Calu3 (cell line): ENCODE measurements at regions not wholly inside any gene's neighbourhood (a gene's known extent, or its start where the extent isn't known, plus 50 kb on each side); places are given as distances from the start of the nearest gene placed in this dataset.

Experiments
- BruUV-seq: library from RNA; stranded (reverse); fragments of 400-500 nt; replicated peaks from 2 replicates; lab custom pipeline; 2021; lab: Mats Ljungman, UMichigan
- CTCF ChIA-PET: fragments of 300-600 bp; sonication (Branson Sonifier 250); formaldehyde crosslinking; loops from one replicate; lab custom pipeline; 2022; ENCODE audit warnings: antibody characterized with exemption; lab: Charles Lee
- DNase-seq: peaks from one replicate; pipeline ENCODE4 v3.0.0; 2022
- H3K27ac Mint-ChIP-seq: one replicate; pipeline ENCODE4 v1.8.0; 2022; ENCODE audit warnings: mixed read lengths; ENCODE audit not compliant: unreplicated experiment
- H3K27me3 Mint-ChIP-seq: one replicate; pipeline ENCODE4 v1.8.0; 2022; ENCODE audit warnings: mixed read lengths; ENCODE audit not compliant: unreplicated experiment
- H3K36me3 Mint-ChIP-seq: one replicate; pipeline ENCODE4 v1.8.0; 2022; ENCODE audit warnings: mild to moderate bottlenecking, moderate library complexity, mixed read lengths; ENCODE audit not compliant: insufficient read depth, unreplicated experiment
- H3K4me1 Mint-ChIP-seq: one replicate; pipeline ENCODE4 v1.8.0; 2022; ENCODE audit warnings: mild to moderate bottlenecking, low read depth, mixed read lengths; ENCODE audit not compliant: unreplicated experiment
- H3K4me3 Mint-ChIP-seq: one replicate; pipeline ENCODE4 v1.8.0; 2022; ENCODE audit warnings: mild to moderate bottlenecking, low read depth, moderate library complexity, mixed read lengths; ENCODE audit not compliant: unreplicated experiment
- H3K9me3 Mint-ChIP-seq: one replicate; pipeline ENCODE4 v1.8.0; 2022; ENCODE audit warnings: low read depth, mixed read lengths; ENCODE audit not compliant: unreplicated experiment
- intact Hi-C: fragments of 100-400 bp; cut with micrococcal nuclease; formaldehyde crosslinking; loops from one replicate; pipeline ENCODE4 v1.10.0; 2022; ENCODE audit not compliant: unreplicated experiment
- TF ChIP-seq, protein P1 (sequence below): fragments of 200-600 bp; IDR thresholded peaks from one replicate; pipeline ENCODE4 v1.8.0; 2022; ENCODE audit warnings: antibody characterized with exemption; ENCODE audit not compliant: unreplicated experiment

DNA sequence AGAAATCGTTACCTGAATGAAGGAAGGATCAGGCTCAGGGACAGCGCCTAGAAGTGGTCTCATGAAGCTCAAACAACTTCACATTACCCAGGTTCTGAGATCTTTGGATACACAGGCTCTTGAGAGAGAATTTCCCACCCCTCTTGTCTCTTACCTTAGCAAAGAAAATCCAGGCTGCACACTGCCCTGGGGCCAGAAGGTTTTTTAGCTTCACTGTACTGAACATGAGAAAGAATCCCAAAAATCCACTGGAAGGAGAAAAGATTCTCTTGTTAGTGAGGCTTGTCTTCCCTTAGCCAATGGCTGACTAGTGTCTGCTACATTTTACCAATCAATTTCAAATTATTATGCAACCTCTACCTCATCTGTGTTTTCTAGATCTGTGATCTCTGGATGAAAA is 101.0 kb upstream of the RIOK3 start:
- CTCF ChIA-PET = no interaction called here

DNA sequence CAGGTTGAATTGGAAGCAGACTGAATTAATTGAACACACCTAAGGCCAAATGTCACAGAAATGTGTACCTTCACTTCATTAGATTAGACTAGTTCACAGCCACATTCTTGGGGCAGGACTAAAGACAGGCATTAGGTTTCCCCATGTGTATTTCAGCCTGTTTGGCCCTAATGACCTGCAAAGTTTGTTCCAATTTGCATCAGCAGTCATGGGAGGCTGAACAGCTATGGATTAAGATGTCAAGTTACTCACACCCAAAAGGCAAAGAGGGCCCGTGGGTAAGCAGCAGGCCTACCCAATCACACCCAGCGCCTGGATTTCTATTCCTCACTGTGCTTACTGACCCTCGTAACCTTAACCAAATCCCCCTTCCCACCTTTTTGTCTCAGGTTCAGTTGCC is 99.6 kb upstream of the RIOK3 start:
- Mint-ChIP-seq H3K9me3 (no peaks in the 10 kb centered on the region), H3K4me3 (no peak overlapping the region), H3K27me3 (no peaks in the 10 kb centered on the region), H3K4me1 (peaks cover 7% of the 10 kb centered on the region), H3K27ac (no peak overlapping the region), H3K36me3 (peaks cover 11% of the 10 kb centered on the region)
- intact Hi-C loops = no loop called here
- CTCF ChIA-PET = interaction anchor here (0.6 kb wide), 1 partner anchor 10 kb away, joined by 3 read pairs; no protein-coding TSS in a partner anchor
- no TSS peak for BruUV-seq
- TF ChIP-seq, protein P1, sequence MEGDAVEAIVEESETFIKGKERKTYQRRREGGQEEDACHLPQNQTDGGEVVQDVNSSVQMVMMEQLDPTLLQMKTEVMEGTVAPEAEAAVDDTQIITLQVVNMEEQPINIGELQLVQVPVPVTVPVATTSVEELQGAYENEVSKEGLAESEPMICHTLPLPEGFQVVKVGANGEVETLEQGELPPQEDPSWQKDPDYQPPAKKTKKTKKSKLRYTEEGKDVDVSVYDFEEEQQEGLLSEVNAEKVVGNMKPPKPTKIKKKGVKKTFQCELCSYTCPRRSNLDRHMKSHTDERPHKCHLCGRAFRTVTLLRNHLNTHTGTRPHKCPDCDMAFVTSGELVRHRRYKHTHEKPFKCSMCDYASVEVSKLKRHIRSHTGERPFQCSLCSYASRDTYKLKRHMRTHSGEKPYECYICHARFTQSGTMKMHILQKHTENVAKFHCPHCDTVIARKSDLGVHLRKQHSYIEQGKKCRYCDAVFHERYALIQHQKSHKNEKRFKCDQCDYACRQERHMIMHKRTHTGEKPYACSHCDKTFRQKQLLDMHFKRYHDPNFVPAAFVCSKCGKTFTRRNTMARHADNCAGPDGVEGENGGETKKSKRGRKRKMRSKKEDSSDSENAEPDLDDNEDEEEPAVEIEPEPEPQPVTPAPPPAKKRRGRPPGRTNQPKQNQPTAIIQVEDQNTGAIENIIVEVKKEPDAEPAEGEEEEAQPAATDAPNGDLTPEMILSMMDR = no peak
- DNase-seq = no peak

More for the DNA sequence above, 101.0 kb upstream of the RIOK3 start:
- intact Hi-C loops = no loop called here
- BruUV-seq = no TSS peak
- Mint-ChIP-seq H3K27ac (no peak overlapping the region), H3K9me3 (no peaks in the 10 kb centered on the region), H3K36me3 (peaks cover 11% of the 10 kb centered on the region), H3K4me1 (peaks cover 7% of the 10 kb centered on the region), H3K27me3 (no peaks in the 10 kb centered on the region), H3K4me3 (no peak overlapping the region)
- DNase-seq = no peak
- TF ChIP-seq, protein P1 = no peak

DNA sequence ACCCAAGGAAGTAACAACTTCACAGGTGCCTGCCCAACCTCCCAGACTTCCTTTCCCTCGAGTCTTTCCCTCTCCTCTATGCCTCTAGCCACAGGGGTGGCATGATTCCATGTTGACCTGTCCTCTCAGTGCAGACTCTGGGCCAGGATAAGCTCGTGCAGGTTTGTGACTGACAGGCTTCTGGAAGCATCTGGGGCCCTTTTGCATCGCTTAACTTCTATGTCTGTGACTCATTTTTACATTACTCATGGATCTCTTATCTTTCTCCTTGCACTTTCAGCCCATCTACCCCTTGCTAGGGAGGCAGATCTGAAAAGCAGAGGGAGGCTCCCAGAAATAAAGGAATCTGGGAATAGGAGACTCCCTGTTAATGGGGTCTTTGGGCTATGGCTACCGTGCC is 98.5 kb upstream of the RIOK3 start:
- Mint-ChIP-seq H3K4me1 (peaks cover 7% of the 10 kb centered on the region), H3K4me3 (no peak overlapping the region), H3K9me3 (no peaks in the 10 kb centered on the region), H3K27me3 (no peaks in the 10 kb centered on the region), H3K27ac (no peak overlapping the region), H3K36me3 (peaks cover 11% of the 10 kb centered on the region)
- no peak for DNase-seq
- CTCF ChIA-PET = interaction anchor here (0.7 kb wide), 3 partner anchors 26 to 462 kb away, joined by 3 to 6 read pairs (median 4); no protein-coding TSS in a partner anchor
- TF ChIP-seq, protein P1 = no peak
- intact Hi-C loops = no loop called here
- no TSS peak for BruUV-seq

DNA sequence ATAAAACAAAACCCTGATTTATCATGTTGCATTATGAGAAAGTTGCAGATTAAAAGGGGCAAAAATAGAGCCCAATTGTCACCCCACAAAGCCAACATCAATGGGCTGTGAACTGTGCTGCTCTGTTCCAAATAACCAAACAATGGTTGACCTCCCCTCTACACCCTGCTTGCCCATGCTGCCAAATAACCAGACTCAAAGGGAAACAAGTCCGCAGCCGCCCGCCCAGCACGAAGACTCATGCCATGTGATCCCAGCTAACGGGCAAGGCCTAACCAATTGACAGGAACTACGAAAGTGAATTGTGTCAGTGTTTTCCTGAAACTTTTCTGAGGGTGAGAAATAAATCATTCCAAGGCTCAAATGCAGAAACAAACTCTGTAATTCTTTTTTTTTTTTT is 97.9 kb upstream of the RIOK3 start:
- Mint-ChIP-seq H3K27me3 (no peaks in the 10 kb centered on the region), H3K36me3 (peaks cover 11% of the 10 kb centered on the region), H3K27ac (no peak overlapping the region), H3K4me1 (peaks cover 7% of the 10 kb centered on the region), H3K9me3 (no peaks in the 10 kb centered on the region), H3K4me3 (no peak overlapping the region)
- intact Hi-C loops = no loop called here
- TF ChIP-seq, protein P1 = no peak
- no peak for DNase-seq
- CTCF ChIA-PET = interaction anchor here (0.7 kb wide), 1 partner anchor 462 kb away, joined by 3 read pairs; no protein-coding TSS in a partner anchor
- BruUV-seq = no TSS peak
